C4-2B (cell line): ENCODE measurements at regions not wholly inside any gene's neighbourhood (a gene's known extent, or its start where the extent isn't known, plus 50 kb on each side); places are given as distances from the start of the nearest gene placed in this dataset.

Source experiments
- ZFX ChIP-seq: fragments of 450-650 bp; IDR thresholded peaks from 2 replicates; pipeline ENCODE4 v1.6.1; 2017
- TF ChIP-seq, protein P1 (sequence below): fragments of 450-650 bp; conservative IDR thresholded peaks from 2 replicates; pipeline ENCODE4 v1.5.1; 2017; ENCODE audit warnings: mild to moderate bottlenecking

- TF ChIP-seq, protein P1, sequence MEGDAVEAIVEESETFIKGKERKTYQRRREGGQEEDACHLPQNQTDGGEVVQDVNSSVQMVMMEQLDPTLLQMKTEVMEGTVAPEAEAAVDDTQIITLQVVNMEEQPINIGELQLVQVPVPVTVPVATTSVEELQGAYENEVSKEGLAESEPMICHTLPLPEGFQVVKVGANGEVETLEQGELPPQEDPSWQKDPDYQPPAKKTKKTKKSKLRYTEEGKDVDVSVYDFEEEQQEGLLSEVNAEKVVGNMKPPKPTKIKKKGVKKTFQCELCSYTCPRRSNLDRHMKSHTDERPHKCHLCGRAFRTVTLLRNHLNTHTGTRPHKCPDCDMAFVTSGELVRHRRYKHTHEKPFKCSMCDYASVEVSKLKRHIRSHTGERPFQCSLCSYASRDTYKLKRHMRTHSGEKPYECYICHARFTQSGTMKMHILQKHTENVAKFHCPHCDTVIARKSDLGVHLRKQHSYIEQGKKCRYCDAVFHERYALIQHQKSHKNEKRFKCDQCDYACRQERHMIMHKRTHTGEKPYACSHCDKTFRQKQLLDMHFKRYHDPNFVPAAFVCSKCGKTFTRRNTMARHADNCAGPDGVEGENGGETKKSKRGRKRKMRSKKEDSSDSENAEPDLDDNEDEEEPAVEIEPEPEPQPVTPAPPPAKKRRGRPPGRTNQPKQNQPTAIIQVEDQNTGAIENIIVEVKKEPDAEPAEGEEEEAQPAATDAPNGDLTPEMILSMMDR = no peak
- no peak for TF ChIP-seq ZFX
Observed at GRCh38 chr17:11122908-11123307, 118.1 kb upstream of the SHISA6 start.
